ENCODE measurements at regions not wholly inside any gene's neighbourhood (a gene's known extent, or its start where the extent isn't known, plus 50 kb on each side); places are given as distances from the start of the nearest gene placed in this dataset.

- TF ChIP-seq ZNF462 (CRISPR knock-in tag; IDR thresholded peaks at IDR 0.05) (no peak), CREB1 (CRISPR knock-in tag; IDR thresholded peaks at IDR 0.05; ENCODE audit: low read depth) (no peak), ZNF114 (CRISPR knock-in tag; IDR thresholded peaks at IDR 0.05) (no peak), CTCF (conservative IDR thresholded peaks at IDR 0.05; ENCODE audit: low read depth in 2 of 2) (no peak), ETS1 (IDR thresholded peaks at IDR 0.05) (no peak), NANOG (IDR thresholded peaks at IDR 0.05; ENCODE audit: borderline replicate concordance) (no peak), JUNB (IDR thresholded peaks at IDR 0.05; ENCODE audit: unreplicated experiment) (no peak), EZH2phosphoT487 (IDR thresholded peaks at IDR 0.05; ENCODE audit: unreplicated experiment) (no peak), ZNF331 (CRISPR knock-in tag; IDR thresholded peaks at IDR 0.05; ENCODE audit: low read depth) (no peak)
Observed at GRCh38 chr14:106666341-106666740, 1140.0 kb downstream of the TMEM121 start (continued).
